K562 (cell line): ENCODE measurements at regions not wholly inside any gene's neighbourhood (a gene's known extent, or its start where the extent isn't known, plus 50 kb on each side); places are given as distances from the start of the nearest gene placed in this dataset.

Source experiments
- CBX1 ChIP-seq: sonication (generic); IDR thresholded peaks from 2 replicates; pipeline ENCODE4 v1.6.1; 2016; ENCODE audit warnings: antibody characterized with exemption, low read depth, mild to moderate bottlenecking
- FOS ChIP-seq: IDR thresholded peaks from 3 replicates; pipeline ENCODE4 v1.6.1; 2011; ENCODE audit not compliant: insufficient read length; ENCODE audit errors: extremely low read depth
- NRF1 ChIP-seq, 2 experiments: fragments of 450-650 bp; IDR thresholded peaks in 1 of 2; conservative IDR thresholded peaks in 1 of 2; 2 replicates each; pipeline ENCODE4 v1.6.1; 2014; ENCODE audit warnings: mild to moderate bottlenecking in 2 of 2
- POLR2A ChIP-seq: fragments of 450-650 bp; conservative IDR thresholded peaks from 2 replicates; pipeline ENCODE4 v1.6.1; 2016
- RBFOX2 ChIP-seq: fragments of 200-400 bp; formaldehyde crosslinking; IDR thresholded peaks from 2 replicates; pipeline ENCODE4 v1.6.1; 2017; ENCODE audit warnings: low read depth, mild to moderate bottlenecking, low read length, moderate library complexity
- SMARCC2 ChIP-seq: fragments of 450-650 bp; IDR thresholded peaks from 2 replicates; pipeline ENCODE4 v1.6.1; 2017; ENCODE audit warnings: antibody characterized with exemption, moderate library complexity, mild to moderate bottlenecking, low read depth
- ZKSCAN1 ChIP-seq: fragments of 150-350 bp; IDR thresholded peaks from 2 replicates; pipeline ENCODE4 v1.6.1; 2016; ENCODE audit warnings: low read depth, low read length
- ZNF274 ChIP-seq: IDR thresholded peaks from 2 replicates; pipeline ENCODE4 v1.6.1; 2011; ENCODE audit warnings: low read depth, mild to moderate bottlenecking, low read length, moderate library complexity, borderline replicate concordance
- ZNF707 ChIP-seq: fragments of 250-450 bp; sonication (Bioruptor Pico); conservative IDR thresholded peaks from 2 replicates; pipeline ENCODE4 v1.8.0; 2022; ENCODE audit warnings: inconsistent platforms, mild to moderate bottlenecking, moderate library complexity
- TF ChIP-seq, protein P1 (sequence below): sonication (generic); formaldehyde crosslinking; IDR thresholded peaks from 2 replicates; pipeline ENCODE4 v1.8.0; 2022; ENCODE audit warnings: missing genetic modification reagents, mild to moderate bottlenecking, borderline replicate concordance
- TF ChIP-seq, protein P2 (sequence below): fragments of 450-650 bp; IDR thresholded peaks from 2 replicates; pipeline ENCODE4 v1.7.1; 2018; ENCODE audit warnings: mild to moderate bottlenecking, low read depth; ENCODE audit not compliant: partially characterized antibody
- TF ChIP-seq, protein P3 (sequence below): fragments of 450-650 bp; formaldehyde crosslinking; IDR thresholded peaks from 2 replicates; pipeline ENCODE4 v1.4.0; 2022; ENCODE audit warnings: missing genetic modification characterization

DNA sequence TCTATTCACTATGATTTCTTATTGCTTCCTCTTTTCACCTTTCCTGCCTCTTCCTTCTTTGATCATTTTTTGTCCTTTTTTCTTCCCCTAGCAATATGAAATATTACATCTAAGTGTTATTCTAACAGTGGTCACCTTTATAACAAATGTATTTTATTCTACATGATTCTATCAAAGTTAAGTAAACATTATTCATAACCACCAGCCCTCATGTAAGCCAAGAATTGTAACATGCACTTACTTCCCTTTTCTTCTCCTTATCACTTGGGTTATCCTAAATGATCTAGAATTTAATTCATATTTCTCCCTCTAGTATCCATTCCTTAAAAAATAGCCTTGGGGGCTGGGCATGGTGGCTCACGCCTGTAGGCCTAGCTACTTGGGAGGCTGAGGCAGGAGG, 88.3 kb upstream of the SLC22A23 start:
- TF ChIP-seq SMARCC2 (no peak), RBFOX2 (no peak), ZKSCAN1 (no peak), ZNF707 (no peak), CBX1 (no peak), NRF1 (conservative IDR thresholded peaks at IDR 0.05 in 1 of 2, IDR thresholded peaks at IDR 0.05 in 1 of 2) (no peak), FOS (no peak), ZNF274 (no peak), POLR2A (no peak)
- TF ChIP-seq, protein P1, sequence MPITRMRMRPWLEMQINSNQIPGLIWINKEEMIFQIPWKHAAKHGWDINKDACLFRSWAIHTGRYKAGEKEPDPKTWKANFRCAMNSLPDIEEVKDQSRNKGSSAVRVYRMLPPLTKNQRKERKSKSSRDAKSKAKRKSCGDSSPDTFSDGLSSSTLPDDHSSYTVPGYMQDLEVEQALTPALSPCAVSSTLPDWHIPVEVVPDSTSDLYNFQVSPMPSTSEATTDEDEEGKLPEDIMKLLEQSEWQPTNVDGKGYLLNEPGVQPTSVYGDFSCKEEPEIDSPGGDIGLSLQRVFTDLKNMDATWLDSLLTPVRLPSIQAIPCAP (CRISPR knock-in tag), result no peak
- TF ChIP-seq, protein P2, sequence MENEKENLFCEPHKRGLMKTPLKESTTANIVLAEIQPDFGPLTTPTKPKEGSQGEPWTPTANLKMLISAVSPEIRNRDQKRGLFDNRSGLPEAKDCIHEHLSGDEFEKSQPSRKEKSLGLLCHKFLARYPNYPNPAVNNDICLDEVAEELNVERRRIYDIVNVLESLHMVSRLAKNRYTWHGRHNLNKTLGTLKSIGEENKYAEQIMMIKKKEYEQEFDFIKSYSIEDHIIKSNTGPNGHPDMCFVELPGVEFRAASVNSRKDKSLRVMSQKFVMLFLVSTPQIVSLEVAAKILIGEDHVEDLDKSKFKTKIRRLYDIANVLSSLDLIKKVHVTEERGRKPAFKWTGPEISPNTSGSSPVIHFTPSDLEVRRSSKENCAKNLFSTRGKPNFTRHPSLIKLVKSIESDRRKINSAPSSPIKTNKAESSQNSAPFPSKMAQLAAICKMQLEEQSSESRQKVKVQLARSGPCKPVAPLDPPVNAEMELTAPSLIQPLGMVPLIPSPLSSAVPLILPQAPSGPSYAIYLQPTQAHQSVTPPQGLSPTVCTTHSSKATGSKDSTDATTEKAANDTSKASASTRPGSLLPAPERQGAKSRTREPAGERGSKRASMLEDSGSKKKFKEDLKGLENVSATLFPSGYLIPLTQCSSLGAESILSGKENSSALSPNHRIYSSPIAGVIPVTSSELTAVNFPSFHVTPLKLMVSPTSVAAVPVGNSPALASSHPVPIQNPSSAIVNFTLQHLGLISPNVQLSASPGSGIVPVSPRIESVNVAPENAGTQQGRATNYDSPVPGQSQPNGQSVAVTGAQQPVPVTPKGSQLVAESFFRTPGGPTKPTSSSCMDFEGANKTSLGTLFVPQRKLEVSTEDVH, result no peak
- TF ChIP-seq, protein P3, sequence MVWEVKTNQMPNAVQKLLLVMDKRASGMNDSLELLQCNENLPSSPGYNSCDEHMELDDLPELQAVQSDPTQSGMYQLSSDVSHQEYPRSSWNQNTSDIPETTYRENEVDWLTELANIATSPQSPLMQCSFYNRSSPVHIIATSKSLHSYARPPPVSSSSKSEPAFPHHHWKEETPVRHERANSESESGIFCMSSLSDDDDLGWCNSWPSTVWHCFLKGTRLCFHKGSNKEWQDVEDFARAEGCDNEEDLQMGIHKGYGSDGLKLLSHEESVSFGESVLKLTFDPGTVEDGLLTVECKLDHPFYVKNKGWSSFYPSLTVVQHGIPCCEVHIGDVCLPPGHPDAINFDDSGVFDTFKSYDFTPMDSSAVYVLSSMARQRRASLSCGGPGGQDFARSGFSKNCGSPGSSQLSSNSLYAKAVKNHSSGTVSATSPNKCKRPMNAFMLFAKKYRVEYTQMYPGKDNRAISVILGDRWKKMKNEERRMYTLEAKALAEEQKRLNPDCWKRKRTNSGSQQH (CRISPR knock-in tag), result no peak
